T-helper 1 cell treated with Interleukin-12 subunit alpha and Interleukin-12 subunit beta and Interleukin-4 antibody, amounts not matched to agents 30 ng/mL and 1 ng/mL, for 36 hours (primary cell): ENCODE measurements at regions not wholly inside any gene's neighbourhood (a gene's known extent, or its start where the extent isn't known, plus 50 kb on each side); places are given as distances from the start of the nearest gene placed in this dataset.
"Not testable (repeated sequence)": the region's sequence is repeated elsewhere in the genome, so short reads cannot be mapped to it uniquely, and the experiment has no call there.

Experiments
- intact Hi-C: fragments of 100-400 bp; cut with micrococcal nuclease; formaldehyde crosslinking; loops from one replicate; pipeline ENCODE4 v1.15.1; 2024

DNA sequence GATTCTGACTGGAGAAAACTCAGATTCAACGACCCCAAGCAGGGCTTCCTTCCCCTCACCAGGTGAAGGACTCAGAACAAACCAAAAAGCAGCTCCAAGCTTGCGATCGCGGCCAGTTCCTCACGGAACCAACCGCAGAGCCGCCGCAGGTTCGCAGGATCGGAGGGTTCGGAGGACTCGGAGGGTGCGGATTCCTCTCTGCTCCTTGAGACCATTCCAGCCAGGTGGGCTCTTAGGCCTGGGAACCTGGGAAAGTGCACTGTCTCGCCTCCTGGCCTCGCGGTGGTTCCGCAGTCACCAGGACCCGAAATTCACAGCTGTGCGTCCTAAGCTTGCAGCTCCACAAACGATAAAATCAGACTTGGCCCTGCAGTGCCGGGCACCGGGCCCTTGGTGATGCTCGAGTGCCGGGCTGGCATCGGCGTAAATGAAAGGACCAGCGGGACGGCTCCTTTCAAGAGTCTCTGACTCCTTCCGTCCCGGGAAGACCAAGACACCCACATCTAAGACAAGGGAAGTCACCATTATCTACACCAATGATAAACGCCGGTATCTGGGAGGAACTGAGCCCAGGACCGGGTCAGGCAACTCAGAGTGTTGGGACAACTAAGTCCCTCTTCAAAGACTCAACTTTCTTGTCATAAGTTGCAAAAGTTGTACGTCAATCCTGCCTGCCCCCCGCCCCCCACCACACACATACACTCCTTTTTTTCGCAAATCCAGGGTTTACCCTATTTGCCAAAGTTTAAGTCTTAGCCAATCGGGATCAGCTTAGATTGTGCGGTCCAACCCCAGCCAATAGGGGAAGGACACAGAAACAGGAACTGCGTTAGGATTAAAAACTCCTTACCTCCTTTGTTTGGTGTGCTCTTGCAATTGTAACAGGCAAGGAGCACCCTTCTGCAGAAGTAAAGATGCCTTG, 69.8 kb upstream of the PRSS16 start:
- intact Hi-C loops, result loop anchor here (1.0 to 10.0 kb wide), 14 partner anchors 11 to 1765 kb away; a partner anchor contains a TSS

DNA sequence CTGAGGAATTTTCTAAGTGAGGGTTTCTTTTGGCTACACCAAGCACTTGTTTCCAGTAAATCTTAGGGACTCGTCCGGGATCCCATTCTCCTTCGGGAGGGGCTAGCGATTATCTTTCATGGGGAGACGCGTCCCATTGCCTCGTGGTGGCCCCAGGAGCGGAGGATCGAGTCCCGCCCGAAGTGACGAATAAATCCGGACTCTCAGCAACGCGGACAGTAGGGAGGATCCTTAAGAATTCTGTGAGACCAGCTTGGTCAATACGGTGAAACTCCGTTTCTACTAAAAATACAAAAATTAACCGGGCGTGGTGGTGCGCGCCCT, 69.1 kb upstream of the PRSS16 start:
- intact Hi-C loops, result loop anchor here (1.0 to 10.0 kb wide), 4 partner anchors 575 to 1764 kb away; no protein-coding TSS in a partner anchor

DNA sequence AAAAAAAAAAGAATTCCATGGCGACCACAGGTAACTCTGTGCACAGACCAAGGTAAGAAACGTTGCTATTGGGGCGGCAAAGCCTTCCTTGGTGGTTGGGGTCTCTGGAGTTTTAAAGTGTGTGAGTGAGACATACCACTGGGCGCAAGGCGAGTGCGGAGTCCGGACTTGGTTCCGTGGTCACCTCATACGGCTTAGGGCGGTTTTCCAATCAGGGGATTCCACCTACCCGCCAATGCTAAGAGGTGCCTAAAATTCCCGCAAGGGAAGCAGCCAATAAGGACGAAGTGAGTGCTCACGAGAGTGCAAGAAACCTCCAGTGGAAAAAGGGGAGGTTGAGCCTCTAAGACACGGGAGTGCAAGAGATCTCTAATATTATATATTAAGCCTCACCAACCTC, 68.6 kb upstream of the PRSS16 start:
- intact Hi-C loops, result loop anchor here (1.0 to 10.0 kb wide), 4 partner anchors 574 to 1763 kb away; no protein-coding TSS in a partner anchor

DNA sequence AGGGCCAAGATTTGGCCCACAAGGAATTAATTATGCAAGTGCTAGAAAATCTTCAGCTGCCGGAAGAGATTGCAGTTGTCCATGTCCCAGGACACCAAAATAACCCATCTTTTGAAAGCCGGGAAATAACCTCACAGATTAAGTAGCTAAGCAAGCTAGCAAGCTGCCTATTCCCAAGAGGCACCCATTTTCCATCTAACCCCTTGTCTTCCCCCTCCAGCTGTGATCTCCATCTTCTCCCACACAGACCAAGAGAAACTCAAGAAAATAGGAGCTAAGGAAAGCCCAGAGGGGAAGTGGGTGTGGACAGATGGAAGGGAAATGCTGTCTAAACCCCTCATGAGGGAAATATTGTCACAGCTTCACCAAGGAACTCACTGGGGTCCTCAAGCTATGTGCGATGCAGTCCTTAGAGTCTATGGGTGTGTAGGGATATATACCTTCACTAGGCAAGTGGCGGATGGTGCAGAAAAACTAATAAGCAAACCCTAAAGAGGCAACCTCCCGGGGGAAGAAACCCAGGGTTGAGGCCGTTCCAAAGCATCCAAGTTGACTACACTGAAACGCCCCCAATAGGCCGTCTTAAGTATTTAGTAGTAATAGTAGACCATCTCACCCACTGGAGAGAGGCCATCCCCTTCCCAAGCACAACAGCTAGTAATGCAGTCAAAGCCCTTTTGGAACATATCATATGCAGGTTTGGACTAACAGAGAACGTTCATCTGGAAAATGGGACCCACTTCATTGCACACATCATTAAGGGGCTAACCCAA, 64.3 kb upstream of the PRSS16 start:
- intact Hi-C loops, result no loop called here

DNA sequence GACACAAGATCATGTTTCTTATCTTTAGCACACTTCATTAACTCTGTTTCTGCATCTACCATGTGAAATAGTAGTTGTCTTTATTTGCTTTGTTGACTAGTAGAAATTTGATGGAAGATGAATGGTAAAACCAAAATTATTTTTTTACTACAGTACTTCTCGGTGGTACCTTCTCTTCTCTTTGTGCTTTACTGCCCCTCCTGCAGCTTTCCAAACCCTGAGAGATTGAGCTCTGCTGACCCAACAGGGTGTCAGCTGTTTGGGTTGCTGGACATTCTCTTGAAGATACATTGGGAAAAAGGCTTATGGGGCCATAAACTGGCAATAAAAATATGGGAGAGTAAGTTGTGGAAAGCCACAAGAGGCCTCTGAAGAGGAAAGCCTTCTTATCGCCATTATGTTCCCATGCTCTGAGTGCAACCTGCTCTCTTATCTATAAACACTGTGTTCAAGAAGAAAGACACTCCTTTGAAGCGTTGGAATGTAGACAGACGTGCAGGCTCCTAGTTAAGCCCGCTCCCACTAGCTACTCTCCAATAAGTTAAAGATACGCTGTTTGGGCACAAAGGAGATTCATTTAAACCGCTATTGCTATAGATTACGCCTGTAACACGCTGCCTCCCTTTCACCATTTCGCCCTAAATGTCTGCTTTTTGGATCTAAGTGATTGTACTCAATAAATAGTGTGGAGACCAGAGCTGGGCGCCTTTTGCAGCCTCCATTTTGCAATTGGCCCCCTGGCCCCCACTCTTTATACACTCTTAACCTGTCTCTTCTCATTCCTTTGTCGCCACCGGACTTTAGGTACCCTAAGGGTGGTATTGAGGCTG, 60.1 kb upstream of the PRSS16 start:
- intact Hi-C loops, result loop anchor here (1.0 to 5.0 kb wide), 12 partner anchors 10 to 715 kb away; partner anchors contain the start of genes POM121L2 and ZNF391

DNA sequence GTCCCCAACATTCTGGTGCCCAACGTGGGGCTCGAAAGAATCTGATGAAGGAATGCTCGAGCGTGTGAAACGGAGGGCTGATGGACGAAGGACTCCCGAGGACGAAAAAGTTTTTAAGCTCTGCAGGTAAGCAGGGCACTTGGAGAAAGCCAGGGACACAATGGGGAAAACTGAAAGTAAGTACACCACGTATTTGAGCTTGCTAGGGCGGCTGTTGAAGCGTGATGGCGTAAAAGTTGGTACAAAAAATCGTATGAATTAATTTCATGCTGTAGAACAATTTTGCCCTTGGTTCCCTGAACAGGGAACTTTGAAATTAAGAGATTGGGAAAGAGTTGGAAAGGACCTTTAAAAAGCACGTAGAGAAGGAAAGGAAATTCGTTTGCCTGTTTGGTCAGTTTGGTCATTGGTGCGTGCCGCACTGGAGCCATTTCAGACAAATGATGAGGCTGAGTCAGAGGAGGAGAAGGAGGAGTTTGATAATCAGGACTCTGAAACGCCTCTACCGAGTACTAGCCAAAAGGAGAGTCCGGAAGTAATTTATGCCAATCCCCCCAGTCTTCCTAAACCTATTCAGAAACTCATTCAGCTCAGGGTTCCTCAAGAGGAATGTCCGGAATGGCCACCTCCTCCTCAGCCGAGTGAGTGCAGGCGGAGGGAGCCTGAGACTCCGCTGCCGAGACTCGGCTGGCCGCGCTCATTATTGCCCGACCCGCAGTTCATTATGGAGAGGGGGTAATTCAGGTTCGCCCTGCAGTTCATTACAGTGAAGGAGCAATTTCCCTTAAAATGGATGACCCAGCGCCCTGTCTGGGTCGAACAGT, 59.2 kb upstream of the PRSS16 start:
- intact Hi-C loops, result loop anchor here (1.0 to 5.0 kb wide), 12 partner anchors 11 to 715 kb away; partner anchors contain the start of genes POM121L2 and ZNF391

DNA sequence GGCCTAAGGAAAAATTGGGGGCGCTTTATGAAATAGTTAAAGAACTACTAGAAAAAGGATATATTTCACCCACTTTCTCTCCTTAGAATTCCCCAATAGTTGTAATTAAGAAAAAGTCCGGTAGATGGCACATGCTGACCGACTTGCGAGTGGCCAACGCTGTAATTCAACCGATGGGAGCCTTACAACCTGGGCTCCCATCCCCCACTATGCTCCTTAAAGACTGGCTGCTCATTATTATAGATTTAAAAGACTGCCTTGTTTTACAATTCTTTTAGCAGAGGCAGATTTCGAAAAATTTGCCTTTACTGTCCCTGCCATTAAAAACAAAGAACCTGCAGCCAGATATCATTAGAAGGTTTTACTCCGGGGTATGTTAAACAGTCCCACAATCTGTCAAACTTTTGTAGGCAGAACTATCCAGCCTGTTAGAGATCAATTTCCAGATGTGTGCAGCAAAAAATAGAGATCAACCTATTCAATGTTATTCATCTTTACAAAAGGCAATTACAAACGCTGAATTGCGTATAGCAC, 58.5 kb upstream of the PRSS16 start:
- intact Hi-C loops, result loop anchor here (1.0 to 5.0 kb wide), 13 partner anchors 12 to 714 kb away; partner anchors contain the start of genes POM121L2 and ZNF391

DNA sequence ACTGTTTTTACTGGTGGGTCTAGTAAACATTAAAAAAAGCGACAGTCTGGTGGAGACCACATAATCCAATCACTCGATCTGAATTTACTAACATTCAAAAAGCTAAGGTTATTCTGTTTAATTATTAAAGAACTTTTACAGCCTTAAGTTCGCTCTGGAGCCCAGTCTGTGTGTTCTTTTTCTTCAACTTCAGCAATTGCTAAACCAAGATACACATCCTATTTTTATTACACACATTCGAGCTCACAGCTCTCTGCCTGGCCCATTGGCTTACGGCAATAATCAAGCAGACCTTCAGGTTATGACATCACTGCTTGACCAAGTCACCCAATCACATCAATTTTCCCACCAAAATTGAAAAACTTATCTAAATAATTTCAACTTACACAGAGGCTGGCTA, 57.4 kb upstream of the PRSS16 start:
- intact Hi-C loops, result no loop called here

DNA sequence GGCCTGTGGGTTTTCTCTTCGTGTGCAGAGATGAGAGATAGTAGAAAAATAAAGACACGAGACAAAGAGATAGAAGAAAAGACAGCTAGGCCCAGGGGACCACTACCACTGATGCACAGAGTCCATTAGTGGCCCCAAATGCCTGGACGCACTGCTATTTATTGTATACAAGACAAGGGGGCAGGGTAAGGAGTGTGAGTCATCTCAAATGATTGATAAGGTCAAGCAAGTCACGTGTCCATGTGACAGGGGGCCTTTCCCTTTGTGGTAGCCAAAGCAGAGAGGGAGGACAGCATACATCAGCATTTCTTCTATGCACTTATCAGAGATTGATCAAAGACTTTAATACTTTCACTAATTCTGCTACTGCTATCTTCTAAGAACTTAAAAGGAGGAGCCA, 53.0 kb upstream of the PRSS16 start:
- intact Hi-C loops, result not testable (repeated sequence)

DNA sequence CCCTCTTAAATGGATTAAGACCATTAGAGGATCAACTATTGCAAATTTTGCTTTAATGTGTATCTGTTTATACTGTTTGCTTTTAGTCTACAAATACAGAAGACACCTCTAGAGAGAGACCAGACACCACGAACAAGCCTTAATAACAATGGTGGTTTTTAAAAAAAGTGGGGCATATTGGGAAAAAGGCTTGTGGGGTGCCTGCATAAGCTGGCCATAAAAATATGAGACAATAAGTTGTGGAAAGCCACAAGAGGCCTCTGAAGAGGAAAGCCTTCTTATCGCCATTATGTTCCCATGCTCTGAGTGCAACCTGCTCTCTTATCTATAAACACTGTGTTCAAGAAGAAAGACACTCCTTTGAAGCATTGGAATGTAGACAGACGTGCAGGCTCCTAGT, 52.0 kb upstream of the PRSS16 start:
- intact Hi-C loops, result not testable (repeated sequence)
